GM12891 (cell line): ENCODE measurements at regions not wholly inside any gene's neighbourhood (a gene's known extent, or its start where the extent isn't known, plus 50 kb on each side); places are given as distances from the start of the nearest gene placed in this dataset.

ENCODE experiments used
- PAX5 ChIP-seq: IDR thresholded peaks from 2 replicates; pipeline ENCODE4 v1.6.1; 2011; ENCODE audit warnings: low read length, moderate library complexity, mild to moderate bottlenecking; ENCODE audit not compliant: insufficient read depth, severe bottlenecking
- POLR2A ChIP-seq: IDR thresholded peaks from 2 replicates; pipeline ENCODE4 v1.6.1; 2011; ENCODE audit warnings: low read depth, low read length, control low read depth
- POLR2AphosphoS5 ChIP-seq: IDR thresholded peaks from 2 replicates; pipeline ENCODE4 v1.6.1; 2011; ENCODE audit warnings: low read depth, low read length, control low read depth
- POU2F2 ChIP-seq: IDR thresholded peaks from 2 replicates; pipeline ENCODE4 v1.6.1; 2011; ENCODE audit warnings: low read depth, mild to moderate bottlenecking, control low read depth, low read length, moderate library complexity
- TAF1 ChIP-seq: IDR thresholded peaks from 2 replicates; pipeline ENCODE4 v1.6.1; 2011; ENCODE audit warnings: low read depth, low read length, control low read depth

DNA sequence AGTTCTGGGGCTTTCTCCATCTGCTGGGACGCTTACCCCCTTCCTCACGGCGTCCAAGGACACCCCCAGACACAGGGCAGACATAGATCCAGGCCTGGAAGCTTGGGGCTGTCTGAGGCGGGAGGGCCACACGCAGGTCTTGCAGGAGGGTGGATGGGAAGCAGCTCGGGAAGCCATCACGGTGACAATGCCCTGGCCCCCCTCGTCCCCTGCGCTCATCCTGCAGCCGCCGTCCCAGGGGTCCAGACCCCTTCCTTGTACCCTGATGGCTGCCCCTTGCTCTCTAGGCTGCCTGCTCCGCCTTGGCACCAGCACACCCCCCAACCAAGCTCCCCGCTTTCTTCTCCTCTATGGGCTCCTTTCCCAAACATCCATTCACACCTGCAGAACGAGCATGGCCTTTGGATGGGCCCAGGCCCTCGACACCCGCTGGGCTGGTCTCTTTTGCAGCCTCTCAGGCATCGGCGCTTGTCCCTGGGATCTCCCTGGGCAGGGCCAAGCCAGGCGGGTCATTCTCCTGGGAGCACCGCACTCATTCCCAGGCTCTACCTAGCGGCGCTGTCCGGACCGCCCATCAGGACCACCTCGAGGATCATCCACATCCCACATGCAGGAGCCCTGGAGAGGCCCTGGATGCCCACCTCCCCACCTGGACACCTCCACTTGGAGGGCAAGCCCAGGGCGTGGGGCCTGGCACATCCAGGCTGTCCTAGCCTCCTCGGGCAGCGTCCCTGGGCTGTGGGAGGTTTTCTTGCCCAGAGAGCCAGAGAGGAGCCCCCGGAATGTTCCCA lies 274.9 kb downstream of the NDUFA10 start:
- TF ChIP-seq POLR2A (no peak), POLR2AphosphoS5 (no peak), TAF1 (no peak), PAX5 (no peak), POU2F2 (no peak)
